A549 (cell line): ENCODE measurements at regions not wholly inside any gene's neighbourhood (a gene's known extent, or its start where the extent isn't known, plus 50 kb on each side); places are given as distances from the start of the nearest gene placed in this dataset.

Experiments used
- ATAC-seq, 2 experiments: fragments of 200-7000 bp in 1 of 2; fragments of >200 bp in 1 of 2; cut with Nextera tagmentation in 1 of 2; cut with Tn5 transposase in 1 of 2; 3 replicates each; pipeline versions ENCODE4 v1.8.0 to v1.9.1; 2018 to 2020; ENCODE audit warnings: mild to moderate bottlenecking in 1 of 2, moderate library complexity in 1 of 2
- CTCF ChIA-PET: fragments of 300-600 bp; sonication (Branson Sonifier 250); formaldehyde crosslinking; extraction: SDS; loops from one replicate; lab custom pipeline; 2021; ENCODE audit warnings: antibody characterized with exemption, inconsistent platforms; lab: Yijun Ruan, JAX
- POLR2A ChIA-PET: fragments of 350-600 bp; formaldehyde crosslinking; extraction: SDS; loops from one replicate; lab custom pipeline; 2021; ENCODE audit warnings: antibody characterized with exemption, inconsistent platforms; lab: Yijun Ruan, JAX
- DNase-seq, 2 experiments: peaks; one replicate each; pipeline versions ENCODE4 v3.0.0 to v3.0.0-alpha.2; 2011 to 2016; ENCODE audit warnings: low read depth in 1 of 2, low spot score in 1 of 2
- FAIRE-seq: peaks from 2 replicates; lab custom pipeline; 2011; peaks lifted over from hg19 to GRCh38; lab: Jason Lieb, UNC
- H3K27ac ChIP-seq, 2 experiments: fragments of >200 bp; sonication (Bioruptor Twin); formaldehyde crosslinking; 3 replicates each; pipeline ENCODE4 v1.5.1; 2016 to 2017
- H3K4me1 ChIP-seq: fragments of >200 bp; sonication (Bioruptor Twin); formaldehyde crosslinking; 3 replicates; pipeline ENCODE4 v1.6.1; 2016
- H3K4me2 ChIP-seq: fragments of >200 bp; sonication (Bioruptor Twin); formaldehyde crosslinking; 3 replicates; pipeline ENCODE4 v1.6.1; 2016
- H3K4me3 ChIP-seq: fragments of >200 bp; sonication (Bioruptor Twin); formaldehyde crosslinking; 3 replicates; pipeline ENCODE4 v1.5.1; 2016
- H3K9me3 ChIP-seq: fragments of >200 bp; sonication (Bioruptor Twin); formaldehyde crosslinking; 3 replicates; pipeline ENCODE4 v1.6.1; 2016
- BHLHE40 ChIP-seq: IDR thresholded peaks from 2 replicates; pipeline ENCODE4 v1.6.1; 2012; ENCODE audit warnings: low read depth, low read length, inconsistent platforms
- CBX2 ChIP-seq: fragments of 200-600 bp; sonication (generic); IDR thresholded peaks from 2 replicates; pipeline ENCODE4 v1.6.1; 2016; ENCODE audit warnings: low read depth, mild to moderate bottlenecking, borderline replicate concordance
- CHD2 ChIP-seq: fragments of 150-350 bp; IDR thresholded peaks from 2 replicates; pipeline ENCODE4 v1.6.1; 2014; ENCODE audit warnings: low read length; ENCODE audit not compliant: partially characterized antibody
- EHMT2 ChIP-seq: fragments of 200-600 bp; sonication (generic); IDR thresholded peaks from 2 replicates; pipeline ENCODE4 v1.6.1; 2016; ENCODE audit warnings: antibody characterized with exemption, low read depth, mild to moderate bottlenecking, moderate library complexity
- HDAC2 ChIP-seq: fragments of 200-600 bp; sonication (generic); IDR thresholded peaks from 2 replicates; pipeline ENCODE4 v1.6.1; 2016
- HOXB13 ChIP-seq: fragments of 250-450 bp; sonication (Bioruptor Pico); IDR thresholded peaks from 2 replicates; pipeline ENCODE4 v1.5.0; 2020; ENCODE audit warnings: low read depth, mild to moderate bottlenecking, moderate library complexity
- JUN ChIP-seq, 2 experiments: fragments of >200 bp; sonication (Bioruptor Twin); formaldehyde crosslinking; IDR thresholded peaks; 2 replicates in 1 of 2; 3 replicates in 1 of 2; pipeline ENCODE4 v1.6.1; 2016 to 2017
- MAFK ChIP-seq: fragments of 450-650 bp; IDR thresholded peaks from 2 replicates; pipeline ENCODE4 v1.6.1; 2014; ENCODE audit not compliant: partially characterized antibody
- MAZ ChIP-seq: fragments of 150-350 bp; IDR thresholded peaks from 2 replicates; pipeline ENCODE4 v1.6.1; 2014; ENCODE audit warnings: antibody characterized with exemption, low read depth, low read length, borderline replicate concordance
- MYC ChIP-seq: IDR thresholded peaks from 2 replicates; pipeline ENCODE4 v1.6.1; 2012; ENCODE audit warnings: mild to moderate bottlenecking, inconsistent platforms, low read length, improper control_type of control experiment, borderline replicate concordance
- NPAS2 ChIP-seq: fragments of 250-450 bp; sonication (Bioruptor Pico); IDR thresholded peaks from 2 replicates; pipeline ENCODE4 v1.8.0; 2022; ENCODE audit warnings: mild to moderate bottlenecking, moderate library complexity, borderline replicate concordance
- RARB ChIP-seq: fragments of 250-450 bp; sonication (Bioruptor Pico); IDR thresholded peaks from 2 replicates; pipeline ENCODE4 v1.8.0; 2021; ENCODE audit warnings: mild to moderate bottlenecking, moderate library complexity
- SMC3 ChIP-seq: fragments of >200 bp; sonication (Bioruptor Twin); formaldehyde crosslinking; IDR thresholded peaks from 3 replicates; pipeline ENCODE4 v1.6.1; 2018; ENCODE audit warnings: inconsistent platforms
- ZNF302 ChIP-seq: fragments of 250-450 bp; sonication (Bioruptor Pico); IDR thresholded peaks from 2 replicates; pipeline ENCODE4 v1.9.0; 2021; ENCODE audit warnings: inconsistent platforms, mild to moderate bottlenecking, moderate library complexity
- ZSCAN20 ChIP-seq: fragments of 250-450 bp; sonication (Bioruptor Pico); IDR thresholded peaks from 2 replicates; pipeline ENCODE4 v1.8.0; 2022; ENCODE audit warnings: mild to moderate bottlenecking, moderate library complexity
- WGBS: methylation state at CpG from one replicate; pipeline ENCODE4 v1.1.6; 2017; ENCODE audit errors: missing lambda C conversion rate; 5-methylcytosine and 5-hydroxymethylcytosine counted together
- TF ChIP-seq, protein P1 (sequence below): fragments of >200 bp; sonication (Bioruptor Twin); formaldehyde crosslinking; IDR thresholded peaks from 3 replicates; pipeline ENCODE4 v1.5.1; 2016
- TF ChIP-seq, protein P2 (sequence below): fragments of 450-650 bp; IDR thresholded peaks from 2 replicates; pipeline ENCODE4 v1.6.1; 2014; ENCODE audit warnings: antibody characterized with exemption
- TF ChIP-seq, protein P3 (sequence below): fragments of 200-600 bp; sonication (generic); IDR thresholded peaks from 2 replicates; pipeline ENCODE4 v1.6.1; 2016; ENCODE audit warnings: antibody characterized with exemption, mild to moderate bottlenecking, moderate library complexity
- TF ChIP-seq, protein P4 (sequence below): fragments of 150-350 bp; IDR thresholded peaks from 2 replicates; pipeline ENCODE4 v1.6.1; 2014; ENCODE audit warnings: low read depth, mild to moderate bottlenecking, low read length
- TF ChIP-seq, protein P5 (sequence below): fragments of >200 bp; sonication (Bioruptor Twin); formaldehyde crosslinking; IDR thresholded peaks from 3 replicates; pipeline ENCODE4 v1.6.1; 2016
- TF ChIP-seq, protein P6 (sequence below): fragments of 250-450 bp; sonication (Bioruptor Pico); IDR thresholded peaks from 2 replicates; pipeline ENCODE4 v1.5.0; 2020; ENCODE audit warnings: low read depth, mild to moderate bottlenecking, moderate library complexity
- TF ChIP-seq, protein P7 (sequence below): fragments of >200 bp; sonication (Bioruptor Twin); formaldehyde crosslinking; IDR thresholded peaks from 2 replicates; pipeline ENCODE4 v1.6.1; 2016

DNA sequence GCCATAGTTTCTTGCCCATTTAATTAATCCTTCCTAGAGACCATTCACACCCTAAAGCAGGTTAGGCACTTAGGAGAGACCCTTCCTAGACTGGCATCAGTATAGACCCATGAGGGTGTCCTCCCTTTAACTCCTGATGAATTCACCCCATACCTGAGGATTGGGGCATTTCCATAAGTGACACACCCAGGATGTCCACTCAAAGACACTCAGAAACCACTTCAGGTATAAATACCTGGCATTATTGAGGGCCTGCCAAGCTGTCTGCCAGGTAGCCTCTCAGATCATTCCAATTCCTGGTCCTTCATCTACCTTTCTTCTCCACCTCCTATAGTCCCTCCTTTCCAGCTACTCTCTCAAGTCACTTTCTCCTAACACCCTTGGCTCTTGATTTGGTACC, 57.5 kb upstream of the SLC14A2 start:
- no peaks in the 10 kb centered on the region for H3K9me3 ChIP-seq
- ChIA-PET CTCF (no interaction called here), POLR2A (no interaction called here)
- no peaks in the 10 kb centered on the region for H3K4me1 ChIP-seq
- no peak overlapping the region for H3K4me3 ChIP-seq
- FAIRE-seq (no peak), ATAC-seq (no peak), DNase-seq (no peak)
- no peak overlapping the region for H3K4me2 ChIP-seq
- H3K27ac ChIP-seq: no peak overlapping the region
- TF ChIP-seq NPAS2 (CRISPR knock-in tag): no peak

DNA sequence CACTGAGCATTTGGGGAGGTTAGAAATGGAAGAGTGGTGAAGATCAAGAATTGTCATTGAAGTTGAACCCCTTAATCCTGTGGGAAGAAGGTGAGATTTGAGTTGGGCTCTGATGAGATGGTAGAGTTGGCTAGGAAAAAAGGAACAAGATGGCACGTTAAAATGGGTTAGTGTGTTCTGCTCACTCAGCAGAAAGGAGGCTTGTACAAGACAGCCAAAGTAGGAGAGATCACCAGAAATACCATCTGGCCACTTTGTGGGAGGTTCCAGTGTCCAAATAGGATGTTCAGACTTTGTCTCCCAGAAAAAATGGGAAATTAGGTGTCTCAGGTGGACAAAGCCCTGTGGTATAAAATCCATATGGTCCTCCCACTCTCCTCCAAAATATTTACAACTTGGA, 56.0 kb upstream of the SLC14A2 start:
- POLR2A ChIA-PET: no interaction called here
- Histone ChIP-seq H3K4me1 (no peaks in the 10 kb centered on the region), H3K9me3 (no peaks in the 10 kb centered on the region)
- 9% methylated on average over 1 of the region's 1 CpG for WGBS
- no peak for FAIRE-seq
- TF ChIP-seq MAFK (peak; percentile 52), BHLHE40 (no peak)
- TF ChIP-seq, all 56 proteins: peak for 1
- no peak for DNase-seq
- Histone ChIP-seq H3K4me3 (no peak overlapping the region), H3K27ac (no peak overlapping the region), H3K4me2 (no peak overlapping the region)
- CTCF ChIA-PET: no interaction called here
- ATAC-seq: no peak

DNA sequence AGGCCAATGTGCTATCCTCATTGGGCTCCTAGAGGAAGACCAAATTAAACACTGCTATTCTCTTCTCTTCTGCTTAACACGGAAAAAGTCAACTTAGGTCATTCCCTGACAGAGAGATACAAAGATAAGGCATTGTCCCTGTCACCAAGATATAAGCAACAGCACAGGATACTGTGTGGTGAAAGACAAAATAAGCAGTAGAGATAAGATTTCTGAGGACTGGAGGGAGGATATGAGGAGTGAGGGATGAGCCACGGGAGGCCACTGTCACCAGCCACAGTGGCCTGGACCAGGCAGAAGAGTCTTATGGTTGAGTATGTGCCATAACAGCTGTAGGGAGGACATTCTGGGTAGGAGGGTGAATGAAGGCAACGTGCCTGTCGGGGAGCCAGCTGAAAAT, 54.4 kb upstream of the SLC14A2 start:
- WGBS: 6% methylated on average over 4 of the region's 4 CpGs
- no peak for TF ChIP-seq HDAC2
- TF ChIP-seq, protein P1, sequence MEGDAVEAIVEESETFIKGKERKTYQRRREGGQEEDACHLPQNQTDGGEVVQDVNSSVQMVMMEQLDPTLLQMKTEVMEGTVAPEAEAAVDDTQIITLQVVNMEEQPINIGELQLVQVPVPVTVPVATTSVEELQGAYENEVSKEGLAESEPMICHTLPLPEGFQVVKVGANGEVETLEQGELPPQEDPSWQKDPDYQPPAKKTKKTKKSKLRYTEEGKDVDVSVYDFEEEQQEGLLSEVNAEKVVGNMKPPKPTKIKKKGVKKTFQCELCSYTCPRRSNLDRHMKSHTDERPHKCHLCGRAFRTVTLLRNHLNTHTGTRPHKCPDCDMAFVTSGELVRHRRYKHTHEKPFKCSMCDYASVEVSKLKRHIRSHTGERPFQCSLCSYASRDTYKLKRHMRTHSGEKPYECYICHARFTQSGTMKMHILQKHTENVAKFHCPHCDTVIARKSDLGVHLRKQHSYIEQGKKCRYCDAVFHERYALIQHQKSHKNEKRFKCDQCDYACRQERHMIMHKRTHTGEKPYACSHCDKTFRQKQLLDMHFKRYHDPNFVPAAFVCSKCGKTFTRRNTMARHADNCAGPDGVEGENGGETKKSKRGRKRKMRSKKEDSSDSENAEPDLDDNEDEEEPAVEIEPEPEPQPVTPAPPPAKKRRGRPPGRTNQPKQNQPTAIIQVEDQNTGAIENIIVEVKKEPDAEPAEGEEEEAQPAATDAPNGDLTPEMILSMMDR: no peak
- no peak for TF ChIP-seq MAZ
- TF ChIP-seq RARB: no peak
- TF ChIP-seq, protein P2, sequence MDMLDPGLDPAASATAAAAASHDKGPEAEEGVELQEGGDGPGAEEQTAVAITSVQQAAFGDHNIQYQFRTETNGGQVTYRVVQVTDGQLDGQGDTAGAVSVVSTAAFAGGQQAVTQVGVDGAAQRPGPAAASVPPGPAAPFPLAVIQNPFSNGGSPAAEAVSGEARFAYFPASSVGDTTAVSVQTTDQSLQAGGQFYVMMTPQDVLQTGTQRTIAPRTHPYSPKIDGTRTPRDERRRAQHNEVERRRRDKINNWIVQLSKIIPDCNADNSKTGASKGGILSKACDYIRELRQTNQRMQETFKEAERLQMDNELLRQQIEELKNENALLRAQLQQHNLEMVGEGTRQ: no peak
- TF ChIP-seq, protein P3, sequence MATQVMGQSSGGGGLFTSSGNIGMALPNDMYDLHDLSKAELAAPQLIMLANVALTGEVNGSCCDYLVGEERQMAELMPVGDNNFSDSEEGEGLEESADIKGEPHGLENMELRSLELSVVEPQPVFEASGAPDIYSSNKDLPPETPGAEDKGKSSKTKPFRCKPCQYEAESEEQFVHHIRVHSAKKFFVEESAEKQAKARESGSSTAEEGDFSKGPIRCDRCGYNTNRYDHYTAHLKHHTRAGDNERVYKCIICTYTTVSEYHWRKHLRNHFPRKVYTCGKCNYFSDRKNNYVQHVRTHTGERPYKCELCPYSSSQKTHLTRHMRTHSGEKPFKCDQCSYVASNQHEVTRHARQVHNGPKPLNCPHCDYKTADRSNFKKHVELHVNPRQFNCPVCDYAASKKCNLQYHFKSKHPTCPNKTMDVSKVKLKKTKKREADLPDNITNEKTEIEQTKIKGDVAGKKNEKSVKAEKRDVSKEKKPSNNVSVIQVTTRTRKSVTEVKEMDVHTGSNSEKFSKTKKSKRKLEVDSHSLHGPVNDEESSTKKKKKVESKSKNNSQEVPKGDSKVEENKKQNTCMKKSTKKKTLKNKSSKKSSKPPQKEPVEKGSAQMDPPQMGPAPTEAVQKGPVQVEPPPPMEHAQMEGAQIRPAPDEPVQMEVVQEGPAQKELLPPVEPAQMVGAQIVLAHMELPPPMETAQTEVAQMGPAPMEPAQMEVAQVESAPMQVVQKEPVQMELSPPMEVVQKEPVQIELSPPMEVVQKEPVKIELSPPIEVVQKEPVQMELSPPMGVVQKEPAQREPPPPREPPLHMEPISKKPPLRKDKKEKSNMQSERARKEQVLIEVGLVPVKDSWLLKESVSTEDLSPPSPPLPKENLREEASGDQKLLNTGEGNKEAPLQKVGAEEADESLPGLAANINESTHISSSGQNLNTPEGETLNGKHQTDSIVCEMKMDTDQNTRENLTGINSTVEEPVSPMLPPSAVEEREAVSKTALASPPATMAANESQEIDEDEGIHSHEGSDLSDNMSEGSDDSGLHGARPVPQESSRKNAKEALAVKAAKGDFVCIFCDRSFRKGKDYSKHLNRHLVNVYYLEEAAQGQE: no peak
- TF ChIP-seq NPAS2 (CRISPR knock-in tag): no peak
- no peak for TF ChIP-seq HOXB13 (CRISPR knock-in tag)
- TF ChIP-seq, protein P4, sequence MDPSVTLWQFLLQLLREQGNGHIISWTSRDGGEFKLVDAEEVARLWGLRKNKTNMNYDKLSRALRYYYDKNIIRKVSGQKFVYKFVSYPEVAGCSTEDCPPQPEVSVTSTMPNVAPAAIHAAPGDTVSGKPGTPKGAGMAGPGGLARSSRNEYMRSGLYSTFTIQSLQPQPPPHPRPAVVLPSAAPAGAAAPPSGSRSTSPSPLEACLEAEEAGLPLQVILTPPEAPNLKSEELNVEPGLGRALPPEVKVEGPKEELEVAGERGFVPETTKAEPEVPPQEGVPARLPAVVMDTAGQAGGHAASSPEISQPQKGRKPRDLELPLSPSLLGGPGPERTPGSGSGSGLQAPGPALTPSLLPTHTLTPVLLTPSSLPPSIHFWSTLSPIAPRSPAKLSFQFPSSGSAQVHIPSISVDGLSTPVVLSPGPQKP: no peak
- no peak for TF ChIP-seq SMC3
- TF ChIP-seq CBX2: no peak
- TF ChIP-seq ZSCAN20 (CRISPR knock-in tag): no peak
- no peak for TF ChIP-seq ZNF302
- TF ChIP-seq, protein P5, sequence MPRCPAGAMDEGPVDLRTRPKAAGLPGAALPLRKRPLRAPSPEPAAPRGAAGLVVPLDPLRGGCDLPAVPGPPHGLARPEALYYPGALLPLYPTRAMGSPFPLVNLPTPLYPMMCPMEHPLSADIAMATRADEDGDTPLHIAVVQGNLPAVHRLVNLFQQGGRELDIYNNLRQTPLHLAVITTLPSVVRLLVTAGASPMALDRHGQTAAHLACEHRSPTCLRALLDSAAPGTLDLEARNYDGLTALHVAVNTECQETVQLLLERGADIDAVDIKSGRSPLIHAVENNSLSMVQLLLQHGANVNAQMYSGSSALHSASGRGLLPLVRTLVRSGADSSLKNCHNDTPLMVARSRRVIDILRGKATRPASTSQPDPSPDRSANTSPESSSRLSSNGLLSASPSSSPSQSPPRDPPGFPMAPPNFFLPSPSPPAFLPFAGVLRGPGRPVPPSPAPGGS: no peak
- no peak for TF ChIP-seq EHMT2
- no peak for TF ChIP-seq JUN (IDR thresholded peaks at IDR 0.05)
- TF ChIP-seq, protein P6, sequence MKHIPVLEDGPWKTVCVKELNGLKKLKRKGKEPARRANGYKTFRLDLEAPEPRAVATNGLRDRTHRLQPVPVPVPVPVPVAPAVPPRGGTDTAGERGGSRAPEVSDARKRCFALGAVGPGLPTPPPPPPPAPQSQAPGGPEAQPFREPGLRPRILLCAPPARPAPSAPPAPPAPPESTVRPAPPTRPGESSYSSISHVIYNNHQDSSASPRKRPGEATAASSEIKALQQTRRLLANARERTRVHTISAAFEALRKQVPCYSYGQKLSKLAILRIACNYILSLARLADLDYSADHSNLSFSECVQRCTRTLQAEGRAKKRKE: no peak
- TF ChIP-seq, protein P7, sequence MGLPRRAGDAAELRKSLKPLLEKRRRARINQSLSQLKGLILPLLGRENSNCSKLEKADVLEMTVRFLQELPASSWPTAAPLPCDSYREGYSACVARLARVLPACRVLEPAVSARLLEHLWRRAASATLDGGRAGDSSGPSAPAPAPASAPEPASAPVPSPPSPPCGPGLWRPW: no peak
- no peak for TF ChIP-seq MYC
- TF ChIP-seq CHD2: no peak
- POLR2A ChIA-PET: no interaction called here
- ATAC-seq: no peak
- FAIRE-seq: no peak
- Histone ChIP-seq H3K4me2 (no peak overlapping the region), H3K4me1 (no peaks in the 10 kb centered on the region), H3K4me3 (no peak overlapping the region), H3K9me3 (no peaks in the 10 kb centered on the region), H3K27ac (no peak overlapping the region)
- DNase-seq: no peak
- CTCF ChIA-PET: no interaction called here
